Small intestine (tissue), 7 donors: ENCODE measurements at regions not wholly inside any gene's neighbourhood (a gene's known extent, or its start where the extent isn't known, plus 50 kb on each side); places are given as distances from the start of the nearest gene placed in this dataset.

Experiments used
- DNase-seq, 2 donors: peaks; one replicate each; pipeline versions ENCODE4 v3.0.0 to v3.0.0-alpha.2; 2013
- FAIRE-seq: peaks from 2 replicates; lab custom pipeline; 2012; peaks lifted over from hg19 to GRCh38; lab: Jason Lieb, UNC
- H3K27ac ChIP-seq, 3 donors: one replicate each; pipeline ENCODE4 v1.5.1; 2013; ENCODE audit warnings: low read length in 2 of 3, mild to moderate bottlenecking in 2 of 3, control low read depth in 1 of 3, inconsistent platforms in 1 of 3, low read depth in 1 of 3, moderate library complexity in 1 of 3
- H3K27me3 ChIP-seq, 3 donors: one replicate each; pipeline ENCODE4 v1.6.1; 2013; ENCODE audit warnings: low read length in 3 of 3, inconsistent platforms in 1 of 3; ENCODE audit not compliant: control insufficient read depth in 3 of 3, insufficient read depth in 3 of 3
- H3K36me3 ChIP-seq, 3 donors: one replicate each; pipeline ENCODE4 v1.6.1; 2013; ENCODE audit warnings: low read length in 3 of 3, inconsistent platforms in 1 of 3, low read depth in 1 of 3, mild to moderate bottlenecking in 1 of 3, moderate library complexity in 1 of 3; ENCODE audit not compliant: control insufficient read depth in 3 of 3, insufficient read depth in 2 of 3
- H3K4me1 ChIP-seq, 3 donors: one replicate each; pipeline ENCODE4 v1.6.1; 2013; ENCODE audit warnings: low read length in 2 of 3, inconsistent platforms in 1 of 3, low read depth in 1 of 3, mild to moderate bottlenecking in 1 of 3, moderate library complexity in 1 of 3; ENCODE audit not compliant: control insufficient read depth in 3 of 3, insufficient read depth in 2 of 3
- H3K4me3 ChIP-seq, 3 donors: one replicate each; pipeline ENCODE4 v1.5.1; 2013; ENCODE audit warnings: low read length in 3 of 3, control low read depth in 1 of 3, inconsistent platforms in 1 of 3, low read depth in 1 of 3, mild to moderate bottlenecking in 1 of 3, moderate library complexity in 1 of 3
- H3K9me3 ChIP-seq, 2 donors: one replicate each; pipeline ENCODE4 v1.6.1; 2013; ENCODE audit warnings: low read depth in 1 of 2, low read length in 1 of 2; ENCODE audit not compliant: control insufficient read depth in 2 of 2, insufficient read depth in 1 of 2
- WGBS, 3 donors: extraction: QIAGEN DNeasy Blood & Tissue Kit; methylation state at CpG; one replicate each; pipeline ENCODE4 v1.1.7; 2013; 5-methylcytosine and 5-hydroxymethylcytosine counted together
- donor health status: healthy with polysubstance abuse.
- donor health status: control.
- donor health status: control.
- donor health status: Bipolar disorder and iron deficiency.
- donor health status: healthy.

GRCh38 chrX:99909946-99910345 lies 500.1 kb downstream of the PCDH19 start:
- no peaks in the 10 kb centered on the region for H3K9me3 ChIP-seq
- no peak for DNase-seq
- H3K4me3 ChIP-seq, result no peak overlapping the region
- H3K27ac ChIP-seq, result no peak overlapping the region
- no peaks in the 10 kb centered on the region for H3K4me1 ChIP-seq
- no peak for FAIRE-seq
- WGBS, 3 donors, result 41 to 84% (median 67%) methylated on average over 1 of the region's 1 CpG
- H3K27me3 ChIP-seq, result no peaks in the 10 kb centered on the region
- no peaks in the 10 kb centered on the region for H3K36me3 ChIP-seq

GRCh38 chrX:99901091-99901490 lies 509.0 kb downstream of the PCDH19 start:
- Histone ChIP-seq H3K9me3 (no peaks in the 10 kb centered on the region), H3K4me1 (no peaks in the 10 kb centered on the region), H3K4me3 (no peak overlapping the region), H3K27me3 (no peaks in the 10 kb centered on the region), H3K36me3 (no peaks in the 10 kb centered on the region), H3K27ac (no peak overlapping the region)
- DNase-seq (no peak), FAIRE-seq (no peak)
- WGBS, 3 donors, result 46 to 68% (median 53%) methylated on average over 4 of the region's 4 CpGs

GRCh38 chrX:99887918-99888317 lies 522.2 kb downstream of the PCDH19 start:
- H3K4me1 ChIP-seq, result no peaks in the 10 kb centered on the region
- no peak overlapping the region for H3K27ac ChIP-seq
- no peak overlapping the region for H3K4me3 ChIP-seq
- no peaks in the 10 kb centered on the region for H3K27me3 ChIP-seq
- H3K36me3 ChIP-seq, result no peaks in the 10 kb centered on the region
- 79 to 93% (median 83%) methylated on average over 14 to 18 of the region's 18 CpGs for WGBS, 3 donors
- FAIRE-seq, result no peak
- no peak for DNase-seq
- no peaks in the 10 kb centered on the region for H3K9me3 ChIP-seq

GRCh38 chrX:99857455-99857854 lies 552.6 kb downstream of the PCDH19 start:
- Histone ChIP-seq H3K36me3 (no peaks in the 10 kb centered on the region), H3K9me3 (no peaks in the 10 kb centered on the region), H3K27me3 (no peaks in the 10 kb centered on the region), H3K4me3 (no peak overlapping the region), H3K27ac (no peak overlapping the region), H3K4me1 (no peaks in the 10 kb centered on the region)
- WGBS, 3 donors, result 41 to 76% (median 61%) methylated on average over 1 of the region's 1 CpG
- DNase-seq (no peak), FAIRE-seq (peak; percentile 26)

GRCh38 chrX:99833821-99834220 lies 576.3 kb downstream of the PCDH19 start:
- Histone ChIP-seq H3K4me1 (no peaks in the 10 kb centered on the region), H3K36me3 (no peaks in the 10 kb centered on the region), H3K4me3 (no peak overlapping the region), H3K27ac (no peak overlapping the region), H3K27me3 (no peaks in the 10 kb centered on the region), H3K9me3 (no peaks in the 10 kb centered on the region)
- FAIRE-seq (no peak), DNase-seq (no peak)
- WGBS, 3 donors, result 30 to 65% (median 55%) methylated on average over 1 of the region's 1 CpG

GRCh38 chrX:99820197-99820596 lies 589.9 kb downstream of the PCDH19 start:
- H3K27ac ChIP-seq, result no peak overlapping the region
- DNase-seq (no peak), FAIRE-seq (no peak)
- no peak overlapping the region for H3K4me3 ChIP-seq
- no peaks in the 10 kb centered on the region for H3K36me3 ChIP-seq
- WGBS, 3 donors, result 36 to 100% (median 61%) methylated on average over 1 to 2 of the region's 2 CpGs
- peaks cover 0 to 3% of the 10 kb centered on the region in 2 donors for H3K9me3 ChIP-seq
- no peaks in the 10 kb centered on the region for H3K4me1 ChIP-seq
- H3K27me3 ChIP-seq, result no peaks in the 10 kb centered on the region

- no peak overlapping the region for H3K27ac ChIP-seq
- H3K4me3 ChIP-seq, result no peak overlapping the region
- peaks cover 0 to 15% of the 10 kb centered on the region in 2 donors for H3K9me3 ChIP-seq
- no peak for DNase-seq
- no peaks in the 10 kb centered on the region for H3K27me3 ChIP-seq
- no peaks in the 10 kb centered on the region for H3K36me3 ChIP-seq
- 78 to 93% (median 78%) methylated on average over 1 of the region's 1 CpG for WGBS, 3 donors
- H3K4me1 ChIP-seq, result no peaks in the 10 kb centered on the region
- no peak for FAIRE-seq
These were observed 610.1 kb downstream of the PCDH19 start for GRCh38 chrX:99800016-99800415.

GRCh38 chrX:99798936-99799335 lies 611.1 kb downstream of the PCDH19 start:
- WGBS, 3 donors, result 39 to 46% (median 43%) methylated on average over 3 of the region's 3 CpGs
- DNase-seq (no peak), FAIRE-seq (no peak)
- Histone ChIP-seq H3K27ac (no peak overlapping the region), H3K9me3 (peaks cover 0 to 15% of the 10 kb centered on the region in 2 donors), H3K4me1 (no peaks in the 10 kb centered on the region), H3K4me3 (no peak overlapping the region), H3K27me3 (no peaks in the 10 kb centered on the region), H3K36me3 (no peaks in the 10 kb centered on the region)

GRCh38 chrX:99795495-99795894 lies 614.6 kb downstream of the PCDH19 start:
- FAIRE-seq, result no peak
- Histone ChIP-seq H3K4me1 (no peaks in the 10 kb centered on the region), H3K27me3 (no peaks in the 10 kb centered on the region), H3K4me3 (no peak overlapping the region), H3K9me3 (peaks cover 0 to 15% of the 10 kb centered on the region in 2 donors), H3K27ac (no peak overlapping the region), H3K36me3 (no peaks in the 10 kb centered on the region)
- DNase-seq, result no peak
- WGBS, 3 donors, result 64 to 100% (median 100%) methylated on average over 1 of the region's 1 CpG
